Activated naive CD8-positive, alpha-beta T cell treated with anti-CD3 and anti-CD28 coated beads, Interleukin-2, amount 50 U/mL, for 24 hours (primary cell): ENCODE measurements at regions not wholly inside any gene's neighbourhood (a gene's known extent, or its start where the extent isn't known, plus 50 kb on each side); places are given as distances from the start of the nearest gene placed in this dataset.
A peak's percentile ranks its signal among the peaks of the same experiment; 100 is the strongest.

Source experiments
- ATAC-seq: fragments of 150-1000 bp; cut with Tn5 transposase; one replicate; pipeline ENCODE4 v1.10.0; 2021
- DNase-seq: peaks from one replicate; pipeline ENCODE4 v3.0.0; 2021
- H3K27ac Mint-ChIP-seq: one replicate; pipeline ENCODE4 v1.8.0; 2021; ENCODE audit warnings: mild to moderate bottlenecking, mixed read lengths
- H3K27me3 Mint-ChIP-seq: one replicate; pipeline ENCODE4 v1.8.0; 2021; ENCODE audit warnings: mixed read lengths
- H3K36me3 Mint-ChIP-seq: one replicate; pipeline ENCODE4 v1.8.0; 2021; ENCODE audit warnings: low read depth, mixed read lengths
- H3K4me1 Mint-ChIP-seq: one replicate; pipeline ENCODE4 v1.8.0; 2021; ENCODE audit warnings: mixed read lengths
- H3K4me3 Mint-ChIP-seq: one replicate; pipeline ENCODE4 v1.8.0; 2021; ENCODE audit warnings: mild to moderate bottlenecking, moderate library complexity, mixed read lengths
- H3K9me3 Mint-ChIP-seq: one replicate; pipeline ENCODE4 v1.8.0; 2021; ENCODE audit warnings: mixed read lengths

- no peaks in the 10 kb centered on the region for H3K27me3 Mint-ChIP-seq
- H3K4me3 Mint-ChIP-seq: peak overlapping the region; percentile 58
- no peak for DNase-seq
- peaks cover 3% of the 10 kb centered on the region for H3K36me3 Mint-ChIP-seq
- peaks cover 7% of the 10 kb centered on the region for H3K9me3 Mint-ChIP-seq
- peak overlapping the region; percentile 62 for H3K27ac Mint-ChIP-seq
- H3K4me1 Mint-ChIP-seq: peaks cover 24% of the 10 kb centered on the region
- no peak for ATAC-seq
These were observed 101.1 kb upstream of the GNAQ start for GRCh38 chr9:78132701-78133058.

- Mint-ChIP-seq H3K4me1 (peaks cover 24% of the 10 kb centered on the region), H3K4me3 (peak overlapping the region; percentile 58), H3K36me3 (peaks cover 3% of the 10 kb centered on the region), H3K9me3 (peaks cover 5% of the 10 kb centered on the region), H3K27me3 (no peaks in the 10 kb centered on the region), H3K27ac (peak overlapping the region; percentile 62)
- no peak for DNase-seq
- no peak for ATAC-seq
These were observed 100.5 kb upstream of the GNAQ start for GRCh38 chr9:78131969-78132700.

DNA sequence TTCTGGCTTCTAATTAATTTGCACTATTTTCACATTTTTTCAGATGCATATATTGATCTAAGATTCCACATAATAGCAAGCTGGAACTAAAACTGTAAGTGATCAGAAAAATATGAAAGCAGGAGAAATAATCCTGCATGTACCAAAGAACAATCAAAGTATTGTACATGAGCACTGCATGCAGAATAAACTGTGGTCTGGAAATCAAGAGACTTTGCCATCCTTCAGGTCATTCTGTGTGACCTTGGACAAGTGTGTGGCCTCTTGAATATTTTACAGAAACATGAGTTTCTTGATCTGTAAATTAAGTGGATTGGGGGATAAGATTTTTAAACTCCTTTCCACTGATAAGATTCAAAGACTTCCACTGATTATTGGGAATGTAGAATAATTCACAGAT is 99.2 kb upstream of the GNAQ start:
- peaks cover 3% of the 10 kb centered on the region for H3K36me3 Mint-ChIP-seq
- H3K27ac Mint-ChIP-seq: no peak overlapping the region
- ATAC-seq (no peak), DNase-seq (no peak)
- peaks cover under 1% of the 10 kb centered on the region for H3K27me3 Mint-ChIP-seq
- H3K9me3 Mint-ChIP-seq: peaks cover 2% of the 10 kb centered on the region
- H3K4me1 Mint-ChIP-seq: peaks cover 24% of the 10 kb centered on the region
- no peak overlapping the region for H3K4me3 Mint-ChIP-seq

GRCh38 chr9:78130004-78130403 is 98.4 kb upstream of the GNAQ start:
- H3K4me3 Mint-ChIP-seq: no peak overlapping the region
- H3K27ac Mint-ChIP-seq: no peak overlapping the region
- peaks cover 3% of the 10 kb centered on the region for H3K36me3 Mint-ChIP-seq
- peaks cover 4% of the 10 kb centered on the region for H3K27me3 Mint-ChIP-seq
- H3K9me3 Mint-ChIP-seq: no peaks in the 10 kb centered on the region
- DNase-seq: peak; percentile 8
- peaks cover 24% of the 10 kb centered on the region for H3K4me1 Mint-ChIP-seq
- ATAC-seq: no peak

DNA sequence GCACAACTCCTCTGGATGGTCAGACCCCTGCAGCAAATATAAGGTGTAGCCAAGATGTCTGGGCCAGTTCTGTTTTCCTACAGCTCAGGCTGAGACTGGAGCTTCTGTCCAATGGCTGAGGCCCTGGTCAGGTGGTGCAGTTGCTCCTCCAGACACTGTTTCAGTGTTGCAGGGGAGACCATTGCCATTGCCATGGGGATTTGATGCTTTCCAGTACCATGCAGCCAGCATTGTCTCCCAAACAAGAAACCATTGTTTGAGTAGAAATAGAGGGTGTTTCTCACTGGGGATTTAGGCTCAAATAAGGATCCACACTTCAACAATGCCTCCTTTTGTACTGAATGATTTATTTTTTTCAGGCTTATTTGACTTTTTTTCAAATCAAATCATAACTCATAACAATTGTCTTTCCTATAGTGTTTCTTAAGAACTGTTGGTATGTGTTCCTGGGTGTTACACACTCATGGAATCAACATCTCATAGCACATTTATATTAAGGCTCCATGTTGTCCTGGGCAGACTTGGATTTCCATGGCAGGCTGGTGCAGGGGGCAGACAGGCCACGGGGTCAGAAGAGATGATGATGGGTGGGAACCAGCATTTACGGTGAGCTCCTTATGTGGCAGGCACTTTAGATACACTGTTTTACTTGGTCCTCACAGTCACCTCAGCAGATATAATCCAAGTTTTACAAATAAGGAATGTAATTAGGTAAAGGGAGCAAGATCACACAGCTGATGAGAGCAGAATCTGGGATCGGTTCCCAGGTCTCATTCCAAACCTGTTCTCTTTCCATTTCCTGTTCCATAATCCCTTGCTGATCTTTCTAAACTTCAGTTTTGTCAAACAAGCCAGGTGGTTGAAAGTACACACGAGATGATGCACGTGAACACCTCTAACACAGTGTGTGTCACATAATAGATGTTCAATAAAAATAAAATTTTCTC is 95.9 kb upstream of the GNAQ start:
- H3K9me3 Mint-ChIP-seq: no peaks in the 10 kb centered on the region
- H3K27me3 Mint-ChIP-seq: peaks cover 7% of the 10 kb centered on the region
- no peaks in the 10 kb centered on the region for H3K36me3 Mint-ChIP-seq

GRCh38 chr9:78123808-78124207 is 92.2 kb upstream of the GNAQ start:
- no peak overlapping the region for H3K27ac Mint-ChIP-seq
- peaks cover 7% of the 10 kb centered on the region for H3K27me3 Mint-ChIP-seq
- H3K36me3 Mint-ChIP-seq: no peaks in the 10 kb centered on the region

More for the DNA sequence above, 95.9 kb upstream of the GNAQ start:
- Mint-ChIP-seq H3K4me1 (peaks cover 9% of the 10 kb centered on the region), H3K27ac (no peak overlapping the region), H3K4me3 (no peak overlapping the region)
- no peak for ATAC-seq
- no peak for DNase-seq

GRCh38 chr9:78122631-78123030 is 91.0 kb upstream of the GNAQ start:
- Mint-ChIP-seq H3K27me3 (peaks cover 7% of the 10 kb centered on the region), H3K27ac (no peak overlapping the region), H3K4me3 (no peak overlapping the region), H3K9me3 (no peaks in the 10 kb centered on the region), H3K4me1 (peaks cover 22% of the 10 kb centered on the region), H3K36me3 (no peaks in the 10 kb centered on the region)
- DNase-seq: no peak
- no peak for ATAC-seq

More at GRCh38 chr9:78123808-78124207, 92.2 kb upstream of the GNAQ start:
- no peak for DNase-seq
- Mint-ChIP-seq H3K4me3 (no peak overlapping the region), H3K4me1 (peaks cover 11% of the 10 kb centered on the region), H3K9me3 (no peaks in the 10 kb centered on the region)
- no peak for ATAC-seq

DNA sequence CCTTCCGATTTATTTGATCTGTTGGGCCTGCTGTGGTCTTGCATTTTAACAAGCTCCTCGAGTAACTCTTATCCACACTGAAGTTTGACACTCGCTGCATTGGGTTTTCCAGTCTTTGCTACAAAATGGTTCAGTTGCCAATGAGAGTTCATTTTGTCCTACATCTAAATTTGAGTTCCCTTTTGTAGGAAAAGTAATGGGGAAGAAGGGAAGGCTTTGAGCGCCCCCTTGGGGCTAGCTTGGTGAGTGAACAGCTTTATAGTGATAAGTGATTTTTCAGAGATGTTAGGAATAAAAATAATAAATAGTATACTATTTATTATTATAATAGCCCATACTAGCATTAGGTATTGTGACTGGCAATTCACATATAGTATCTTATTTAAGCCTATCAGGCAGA is 89.9 kb upstream of the GNAQ start:
- ATAC-seq: no peak
- peaks cover 25% of the 10 kb centered on the region for H3K4me1 Mint-ChIP-seq
- peak; percentile 62 for DNase-seq
- peaks cover 7% of the 10 kb centered on the region for H3K27me3 Mint-ChIP-seq
- no peak overlapping the region for H3K4me3 Mint-ChIP-seq
- no peaks in the 10 kb centered on the region for H3K36me3 Mint-ChIP-seq
- no peak overlapping the region for H3K27ac Mint-ChIP-seq
- no peaks in the 10 kb centered on the region for H3K9me3 Mint-ChIP-seq

GRCh38 chr9:78118742-78119473 is 87.3 kb upstream of the GNAQ start:
- DNase-seq (no peak), ATAC-seq (peak; percentile 89)
- Mint-ChIP-seq H3K27me3 (no peaks in the 10 kb centered on the region), H3K4me1 (peaks cover 25% of the 10 kb centered on the region), H3K4me3 (no peak overlapping the region), H3K27ac (peak overlapping the region; percentile 4), H3K36me3 (no peaks in the 10 kb centered on the region), H3K9me3 (no peaks in the 10 kb centered on the region)

DNA sequence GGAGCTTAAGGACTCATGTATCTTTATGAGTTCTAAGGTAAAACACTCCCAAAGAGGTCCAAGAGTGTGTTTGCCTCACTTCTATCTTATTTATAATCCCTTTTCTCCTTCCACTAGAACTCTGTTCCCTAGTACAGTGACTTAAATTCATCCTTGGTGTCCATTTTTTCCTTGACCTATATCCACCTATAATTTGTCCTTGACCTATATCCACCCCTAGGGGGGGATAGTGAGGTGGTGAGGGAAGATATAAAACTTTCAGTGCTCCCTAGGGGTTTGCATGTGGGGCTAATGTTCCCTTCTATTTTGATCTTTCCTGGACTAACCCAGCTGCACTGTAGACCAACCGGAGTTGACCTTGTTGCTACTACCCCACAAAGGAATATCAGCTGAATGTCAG is 83.5 kb upstream of the GNAQ start:
- H3K27ac Mint-ChIP-seq: no peak overlapping the region
- H3K9me3 Mint-ChIP-seq: peaks cover 6% of the 10 kb centered on the region
- peaks cover 29% of the 10 kb centered on the region for H3K4me1 Mint-ChIP-seq
- H3K36me3 Mint-ChIP-seq: peaks cover 2% of the 10 kb centered on the region
- H3K4me3 Mint-ChIP-seq: no peak overlapping the region
- H3K27me3 Mint-ChIP-seq: peaks cover 1% of the 10 kb centered on the region
- no peak for DNase-seq
- ATAC-seq: no peak

DNA sequence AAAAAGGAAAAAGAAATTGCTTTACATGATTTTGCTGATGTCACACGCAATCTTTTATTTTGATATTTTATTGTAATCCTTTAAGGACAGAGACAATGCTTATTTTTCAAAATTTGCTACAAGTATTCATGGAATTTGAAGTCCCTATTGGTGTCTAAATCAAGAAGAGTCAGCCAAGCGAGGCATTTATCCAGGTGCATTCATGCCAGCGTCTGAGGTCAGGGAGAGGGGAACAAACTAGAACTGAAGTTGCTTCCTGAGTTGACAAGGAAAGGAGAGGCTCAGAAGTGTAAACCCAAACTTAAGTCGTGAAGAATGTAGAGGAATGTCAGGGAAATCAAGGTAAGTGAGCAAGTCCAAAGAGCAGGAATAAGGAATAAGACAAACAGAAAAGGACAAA is 83.0 kb upstream of the GNAQ start:
- H3K4me3 Mint-ChIP-seq: no peak overlapping the region
- H3K4me1 Mint-ChIP-seq: peaks cover 26% of the 10 kb centered on the region
- H3K9me3 Mint-ChIP-seq: peaks cover 6% of the 10 kb centered on the region

GRCh38 chr9:78112406-78112805 is 80.8 kb upstream of the GNAQ start:
- Mint-ChIP-seq H3K27me3 (peaks cover 1% of the 10 kb centered on the region), H3K4me1 (peaks cover 8% of the 10 kb centered on the region), H3K36me3 (peaks cover 9% of the 10 kb centered on the region), H3K27ac (no peak overlapping the region), H3K9me3 (peaks cover 11% of the 10 kb centered on the region), H3K4me3 (no peak overlapping the region)
- ATAC-seq (no peak), DNase-seq (no peak)

More for the DNA sequence above, 83.0 kb upstream of the GNAQ start:
- Mint-ChIP-seq H3K36me3 (peaks cover 2% of the 10 kb centered on the region), H3K27me3 (peaks cover 1% of the 10 kb centered on the region), H3K27ac (no peak overlapping the region)
- DNase-seq: no peak
- ATAC-seq: no peak

GRCh38 chr9:78112004-78112403 is 80.4 kb upstream of the GNAQ start:
- Mint-ChIP-seq H3K36me3 (peaks cover 13% of the 10 kb centered on the region), H3K4me3 (no peak overlapping the region), H3K4me1 (peaks cover 9% of the 10 kb centered on the region), H3K27ac (no peak overlapping the region), H3K27me3 (peaks cover 1% of the 10 kb centered on the region), H3K9me3 (peaks cover 15% of the 10 kb centered on the region)
- no peak for DNase-seq
- ATAC-seq: no peak

DNA sequence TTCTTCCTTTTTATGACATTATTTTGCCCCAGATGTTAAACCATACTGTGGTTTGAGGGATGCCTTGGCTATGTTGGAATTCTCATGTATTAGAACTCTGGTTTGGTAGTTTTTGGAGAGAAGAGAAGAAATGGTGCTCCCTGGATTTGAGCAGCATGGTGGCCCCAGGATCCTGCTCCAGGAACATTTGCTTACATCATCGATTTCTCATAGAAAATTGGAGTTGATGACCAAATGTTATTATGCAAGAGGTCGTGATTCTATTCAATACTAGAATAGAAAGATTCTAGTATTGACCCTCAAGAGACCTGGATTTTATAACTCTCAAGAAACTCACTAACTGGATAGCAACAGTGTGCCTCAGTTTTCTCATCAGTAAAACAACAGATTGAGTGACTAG is 77.5 kb upstream of the GNAQ start:
- peaks cover 1% of the 10 kb centered on the region for H3K27me3 Mint-ChIP-seq
- DNase-seq: no peak
- peaks cover 28% of the 10 kb centered on the region for H3K4me1 Mint-ChIP-seq
- H3K4me3 Mint-ChIP-seq: no peak overlapping the region
- peaks cover 31% of the 10 kb centered on the region for H3K9me3 Mint-ChIP-seq
- H3K36me3 Mint-ChIP-seq: peaks cover 17% of the 10 kb centered on the region
- H3K27ac Mint-ChIP-seq: no peak overlapping the region
- ATAC-seq: no peak
